IMR-90 (cell line): ENCODE measurements at regions not wholly inside any gene's neighbourhood (a gene's known extent, or its start where the extent isn't known, plus 50 kb on each side); places are given as distances from the start of the nearest gene placed in this dataset.

Experiments
- ATAC-seq: fragments of 200-7000 bp; cut with Tn5 transposase; 2 replicates; pipeline ENCODE4 v1.9.1; 2020; ENCODE audit warnings: low read depth, mild to moderate bottlenecking, moderate library complexity
- BruUV-seq: library from RNA; stranded (reverse); fragments of 400-500 nt; replicated peaks from 2 replicates; lab custom pipeline; 2021; lab: Mats Ljungman, UMichigan
- CTCF ChIA-PET: fragments of 300-600 bp; formaldehyde crosslinking; extraction: SDS; loops from one replicate; lab custom pipeline; 2021; ENCODE audit warnings: antibody characterized with exemption; lab: Yijun Ruan, JAX
- POLR2A ChIA-PET: fragments of 300-600 bp; sonication (Branson Sonifier 250); formaldehyde crosslinking; loops from one replicate; lab custom pipeline; 2022; ENCODE audit warnings: antibody characterized with exemption; ENCODE audit not compliant: unreplicated experiment; lab: Charles Lee
- DNase-seq: peaks from one replicate; pipeline ENCODE4 v3.0.0; 2013
- H2AFZ ChIP-seq: replicated peaks from 2 replicates; pipeline ENCODE3; 2013; ENCODE audit warnings: low read length, mild to moderate bottlenecking; ENCODE audit not compliant: poor library complexity
- H2AK5ac ChIP-seq: 2 replicates; pipeline ENCODE4 v1.6.1; 2013; ENCODE audit warnings: low read depth, low read length, inconsistent platforms
- H2AK9ac ChIP-seq: replicated peaks from 2 replicates; pipeline ENCODE3; 2013; ENCODE audit warnings: mild to moderate bottlenecking, low read depth, low read length, moderate library complexity; ENCODE audit not compliant: poor library complexity
- H2BK120ac ChIP-seq: 2 replicates; pipeline ENCODE4 v1.6.1; 2013; ENCODE audit warnings: low read depth, low read length, inconsistent platforms
- H2BK15ac ChIP-seq: 3 replicates; pipeline ENCODE4 v1.6.1; 2013; ENCODE audit warnings: low read depth, low read length, inconsistent platforms
- H2BK20ac ChIP-seq: 2 replicates; pipeline ENCODE4 v1.6.1; 2013; ENCODE audit warnings: low read depth, mild to moderate bottlenecking, inconsistent platforms, low read length, moderate library complexity
- H2BK5ac ChIP-seq: 2 replicates; pipeline ENCODE4 v1.6.1; 2013; ENCODE audit warnings: mild to moderate bottlenecking, low read depth, low read length, inconsistent platforms; ENCODE audit not compliant: poor library complexity, severe bottlenecking
- H3K14ac ChIP-seq: replicated peaks from 2 replicates; pipeline ENCODE4 v1.6.1; 2013; ENCODE audit warnings: low read depth, low read length, inconsistent platforms
- H3K18ac ChIP-seq: 2 replicates; pipeline ENCODE4 v1.6.1; 2013; ENCODE audit warnings: low read depth, low read length, control low read depth
- H3K23ac ChIP-seq: 2 replicates; pipeline ENCODE4 v1.6.1; 2013; ENCODE audit warnings: low read depth, low read length, inconsistent platforms
- H3K27ac ChIP-seq: 2 replicates; pipeline ENCODE4 v1.5.1; 2013; ENCODE audit warnings: mild to moderate bottlenecking, control low read depth, low read length; ENCODE audit not compliant: insufficient read depth
- H3K27me3 ChIP-seq: 2 replicates; pipeline ENCODE4 v1.6.1; 2013; ENCODE audit warnings: low read length; ENCODE audit not compliant: control insufficient read depth, insufficient read depth
- H3K36me3 ChIP-seq: 2 replicates; pipeline ENCODE4 v1.6.1; 2013; ENCODE audit warnings: low read length, mixed read lengths; ENCODE audit not compliant: control insufficient read depth, insufficient read depth
- H3K4ac ChIP-seq: 2 replicates; pipeline ENCODE4 v1.6.1; 2013; ENCODE audit warnings: low read depth, low read length, inconsistent platforms
- H3K4me1 ChIP-seq: 2 replicates; pipeline ENCODE4 v1.6.1; 2013; ENCODE audit warnings: low read length, mixed read lengths; ENCODE audit not compliant: control insufficient read depth, insufficient read depth
- H3K4me2 ChIP-seq: 2 replicates; pipeline ENCODE4 v1.6.1; 2013; ENCODE audit warnings: low read depth, mild to moderate bottlenecking, control low read depth, low read length, moderate library complexity
- H3K4me3 ChIP-seq: 2 replicates; pipeline ENCODE4 v1.5.1; 2013; ENCODE audit warnings: low read depth, mild to moderate bottlenecking, control low read depth, low read length, moderate library complexity; ENCODE audit not compliant: insufficient read depth
- H3K56ac ChIP-seq: 2 replicates; pipeline ENCODE4 v1.6.1; 2013; ENCODE audit warnings: low read length, inconsistent platforms; ENCODE audit not compliant: insufficient read depth; ENCODE audit errors: extremely low read depth
- H3K79me1 ChIP-seq, 2 experiments: 2 replicates each; pipeline ENCODE4 v1.6.1; 2013; ENCODE audit warnings: low read length in 2 of 2, inconsistent platforms in 1 of 2, low read depth in 1 of 2
- H3K9ac ChIP-seq: 2 replicates; pipeline ENCODE4 v1.6.1; 2013; ENCODE audit warnings: low read depth, low read length, control low read depth
- H3K9me1 ChIP-seq: 2 replicates; pipeline ENCODE4 v1.6.1; 2013; ENCODE audit warnings: low read length, inconsistent platforms; ENCODE audit not compliant: insufficient read depth
- H3K9me3 ChIP-seq: 2 replicates; pipeline ENCODE4 v1.6.1; 2013; ENCODE audit warnings: low read length; ENCODE audit not compliant: control insufficient read depth, insufficient read depth
- H4K20me1 ChIP-seq: 2 replicates; pipeline ENCODE4 v1.6.1; 2013; ENCODE audit warnings: low read length, inconsistent platforms; ENCODE audit not compliant: insufficient read depth
- H4K5ac ChIP-seq: 2 replicates; pipeline ENCODE4 v1.6.1; 2013; ENCODE audit warnings: mild to moderate bottlenecking, low read depth, low read length, control low read depth
- H4K8ac ChIP-seq, 2 experiments: 2 replicates each; pipeline ENCODE4 v1.6.1; 2013; ENCODE audit warnings: low read depth in 2 of 2, low read length in 2 of 2, control low read depth in 1 of 2, inconsistent platforms in 1 of 2
- H4K91ac ChIP-seq: 2 replicates; pipeline ENCODE4 v1.6.1; 2013; ENCODE audit warnings: low read depth, low read length, inconsistent platforms; ENCODE audit not compliant: insufficient read depth
- BHLHE40 ChIP-seq: fragments of 150-350 bp; IDR thresholded peaks from 2 replicates; pipeline ENCODE4 v1.6.1; 2016; ENCODE audit warnings: mild to moderate bottlenecking, low read depth, low read length
- CEBPB ChIP-seq: IDR thresholded peaks from 2 replicates; pipeline ENCODE4 v1.6.1; 2012; ENCODE audit warnings: low read depth, low read length, improper control_type of control experiment
- CHD1 ChIP-seq: IDR thresholded peaks from 2 replicates; pipeline ENCODE4 v1.6.1; 2012; ENCODE audit warnings: low read depth, low read length, improper control_type of control experiment
- CTCF ChIP-seq: conservative IDR thresholded peaks from 2 replicates; pipeline ENCODE4 v1.5.1; 2012; ENCODE audit warnings: mild to moderate bottlenecking, low read depth, low read length, improper control_type of control experiment
- ELK1 ChIP-seq: fragments of 150-350 bp; IDR thresholded peaks from 2 replicates; pipeline ENCODE4 v1.6.1; 2016; ENCODE audit warnings: low read depth, mild to moderate bottlenecking, low read length, moderate library complexity, borderline replicate concordance
- FOS ChIP-seq: fragments of 150-350 bp; IDR thresholded peaks from 2 replicates; pipeline ENCODE4 v1.6.1; 2016; ENCODE audit warnings: low read depth, low read length
- MAFK ChIP-seq: IDR thresholded peaks from 2 replicates; pipeline ENCODE4 v1.6.1; 2012; ENCODE audit warnings: low read depth, low read length, improper control_type of control experiment
- MAZ ChIP-seq: IDR thresholded peaks from 2 replicates; pipeline ENCODE4 v1.6.1; 2012; ENCODE audit warnings: low read depth, mild to moderate bottlenecking, low read length, improper control_type of control experiment, moderate library complexity, borderline replicate concordance
- MXI1 ChIP-seq: IDR thresholded peaks from 2 replicates; pipeline ENCODE4 v1.6.1; 2012; ENCODE audit warnings: low read depth, mild to moderate bottlenecking, low read length, moderate library complexity, borderline replicate concordance
- NFE2L2 ChIP-seq: fragments of 150-350 bp; IDR thresholded peaks from 2 replicates; pipeline ENCODE4 v1.6.1; 2016; ENCODE audit warnings: low read depth, mild to moderate bottlenecking, low read length
- POLR2A ChIP-seq: IDR thresholded peaks from 2 replicates; pipeline ENCODE4 v1.6.1; 2012; ENCODE audit warnings: mild to moderate bottlenecking, low read depth, low read length
- RAD21 ChIP-seq: IDR thresholded peaks from 2 replicates; pipeline ENCODE4 v1.6.1; 2012; ENCODE audit warnings: low read length, improper control_type of control experiment
- RCOR1 ChIP-seq: IDR thresholded peaks from 2 replicates; pipeline ENCODE4 v1.6.1; 2012; ENCODE audit warnings: mild to moderate bottlenecking, low read length, improper control_type of control experiment; ENCODE audit not compliant: insufficient replicate concordance
- RFX5 ChIP-seq: IDR thresholded peaks from 2 replicates; pipeline ENCODE4 v1.8.0; 2012; ENCODE audit warnings: low read depth, mild to moderate bottlenecking, low read length, moderate library complexity
- SMC3 ChIP-seq: fragments of 150-350 bp; IDR thresholded peaks from 2 replicates; pipeline ENCODE4 v1.6.1; 2016; ENCODE audit warnings: low read depth, mild to moderate bottlenecking, antibody characterized with exemption, low read length, moderate library complexity
- USF2 ChIP-seq: fragments of 150-350 bp; IDR thresholded peaks from 2 replicates; pipeline ENCODE4 v1.6.1; 2017; ENCODE audit warnings: mild to moderate bottlenecking, antibody characterized with exemption, low read length, low read depth
- WGBS, 2 experiments: methylation state at CpG; one replicate each; pipeline versions ENCODE4 v1.1.5 to v1.1.7; 2013; ENCODE audit warnings: missing lambda C conversion rate in 2 of 2; ENCODE audit not compliant: insufficient read length in 1 of 2; ENCODE audit errors: extremely low coverage in 2 of 2; 5-methylcytosine and 5-hydroxymethylcytosine counted together
- dilution Hi-C: fragments of 300-500 bp; cut with HindIII; formaldehyde crosslinking; loops from one replicate; pipeline ENCODE4 v1.14.3; 2018; ENCODE audit warnings: low sequenced_read_pairs; ENCODE audit not compliant: unreplicated experiment
- in situ Hi-C: fragments of 300-500 bp; cut with MboI; formaldehyde crosslinking; loops from 3 replicates; pipeline ENCODE4 v1.14.3; 2019; ENCODE audit warnings: low sequenced_read_pairs, inconsistent platforms, mixed read lengths
- intact Hi-C: fragments of 100-400 bp; cut with micrococcal nuclease; formaldehyde crosslinking; loops from 2 replicates; pipeline ENCODE4 v1.10.0; 2022

- in situ Hi-C loops = no loop called here
- H3K14ac ChIP-seq = no peak overlapping the region
- H3K79me1 ChIP-seq = no peaks in the 10 kb centered on the region
- H4K20me1 ChIP-seq = no peaks in the 10 kb centered on the region
- H2AK9ac ChIP-seq = no peak overlapping the region
- H3K4me2 ChIP-seq = no peak overlapping the region
- no peak overlapping the region for H2AFZ ChIP-seq
- H3K36me3 ChIP-seq = no peaks in the 10 kb centered on the region
- no peak overlapping the region for H3K18ac ChIP-seq
- no peak overlapping the region for H4K8ac ChIP-seq
- no CpG with 5 or more reads among the region's 1 CpG for WGBS, 2 experiments
- H2BK20ac ChIP-seq = no peak overlapping the region
- no peak overlapping the region for H3K56ac ChIP-seq
- POLR2A ChIA-PET = no interaction called here
- intact Hi-C loops = no loop called here
- H3K4me1 ChIP-seq = no peaks in the 10 kb centered on the region
- H2BK5ac ChIP-seq = no peak overlapping the region
- no peak overlapping the region for H4K5ac ChIP-seq
- CTCF ChIA-PET = no interaction called here
- no peaks in the 10 kb centered on the region for H3K9me3 ChIP-seq
- H3K9me1 ChIP-seq = no peaks in the 10 kb centered on the region
- H2BK15ac ChIP-seq = no peak overlapping the region
- no peak overlapping the region for H2BK120ac ChIP-seq
- DNase-seq (no peak), ATAC-seq (no peak)
- H4K91ac ChIP-seq = no peak overlapping the region
- no TSS peak for BruUV-seq
- H3K27ac ChIP-seq = no peak overlapping the region
- H2AK5ac ChIP-seq = no peak overlapping the region
- no peak for TF ChIP-seq CTCF
- no peak for TF ChIP-seq POLR2A
- TF ChIP-seq SMC3 = no peak
- TF ChIP-seq MAZ = no peak
- no peak for TF ChIP-seq MAFK
- TF ChIP-seq CHD1 = no peak
- TF ChIP-seq ELK1 = no peak
- no peak for TF ChIP-seq RFX5
- no peak for TF ChIP-seq RCOR1
- no peak for TF ChIP-seq NFE2L2
- TF ChIP-seq CEBPB = no peak
- TF ChIP-seq BHLHE40 = no peak
- no peak for TF ChIP-seq USF2
- no peak for TF ChIP-seq MXI1
- TF ChIP-seq RAD21 = no peak
- no peak for TF ChIP-seq FOS
- no peaks in the 10 kb centered on the region for H3K27me3 ChIP-seq
- H3K4me3 ChIP-seq = no peak overlapping the region
- no peak overlapping the region for H3K23ac ChIP-seq
- no peak overlapping the region for H3K4ac ChIP-seq
- dilution Hi-C loops = no loop called here
- H3K9ac ChIP-seq = no peak overlapping the region
Observed at GRCh38 chr6:28724395-28724794, 198.7 kb downstream of the GPX5 start.
